Activated naive CD8-positive, alpha-beta T cell treated with anti-CD3 and anti-CD28 coated beads for 36 hours (primary cell): ENCODE measurements at regions not wholly inside any gene's neighbourhood (a gene's known extent, or its start where the extent isn't known, plus 50 kb on each side); places are given as distances from the start of the nearest gene placed in this dataset.

ENCODE experiments used
- DNase-seq: peaks from one replicate; pipeline ENCODE4 v3.0.0; 2021
- H3K27ac Mint-ChIP-seq: one replicate; pipeline ENCODE4 v1.8.0; 2022; ENCODE audit warnings: mild to moderate bottlenecking, moderate library complexity, mixed read lengths
- H3K27me3 Mint-ChIP-seq: one replicate; pipeline ENCODE4 v1.8.0; 2022; ENCODE audit warnings: mild to moderate bottlenecking, mixed read lengths
- H3K36me3 Mint-ChIP-seq: one replicate; pipeline ENCODE4 v1.8.0; 2021; ENCODE audit warnings: mild to moderate bottlenecking, mixed read lengths
- H3K4me1 Mint-ChIP-seq: one replicate; pipeline ENCODE4 v1.8.0; 2021; ENCODE audit warnings: mixed read lengths
- H3K4me3 Mint-ChIP-seq: one replicate; pipeline ENCODE4 v1.8.0; 2022; ENCODE audit warnings: mild to moderate bottlenecking, moderate library complexity, mixed read lengths
- H3K9me3 Mint-ChIP-seq: one replicate; pipeline ENCODE4 v1.8.0; 2022; ENCODE audit warnings: mixed read lengths

DNA sequence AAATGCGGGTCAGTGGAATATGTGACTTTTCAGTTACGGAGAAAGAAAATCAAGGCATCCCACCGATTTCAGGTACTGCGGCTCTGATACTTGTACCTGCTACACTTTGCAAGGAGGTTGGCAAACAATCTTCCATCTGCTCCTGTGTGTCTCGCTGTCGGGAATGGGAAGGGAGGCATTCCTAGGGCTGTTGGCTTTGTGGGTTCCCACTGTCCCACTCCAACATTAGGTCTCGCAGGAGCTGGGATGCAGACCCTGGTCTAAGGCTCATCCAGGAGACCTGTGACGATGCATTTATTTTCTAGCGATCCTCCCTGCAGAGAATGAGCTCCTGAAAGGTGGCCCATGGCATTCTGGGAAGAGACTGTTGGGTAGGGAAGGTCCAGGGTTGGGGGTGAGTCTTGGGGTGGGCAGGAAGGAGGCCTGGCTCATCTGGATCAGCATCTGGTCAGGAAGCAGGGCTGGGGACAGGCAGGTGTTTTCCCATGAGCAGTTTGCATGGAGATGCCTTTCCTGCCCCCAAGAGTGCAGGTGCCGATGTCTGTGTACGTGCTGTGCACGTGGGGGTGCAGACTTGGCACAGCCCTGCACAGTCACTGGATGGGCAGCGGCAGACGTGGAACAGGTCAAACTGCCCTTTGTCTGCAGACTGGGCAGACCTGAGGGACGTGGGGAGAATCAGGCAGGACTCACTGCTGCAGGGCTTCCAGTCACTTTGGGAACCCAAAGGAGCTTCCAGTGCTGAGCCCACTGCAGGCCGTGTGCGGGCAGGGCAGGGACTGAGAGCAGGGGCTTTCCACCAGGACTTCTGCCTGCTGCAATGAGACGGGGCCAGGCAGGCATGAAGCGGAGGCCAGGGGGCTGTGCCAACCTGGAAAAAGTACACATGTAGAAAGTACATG is 152.4 kb downstream of the TEX29 start:
- Mint-ChIP-seq H3K36me3 (no peaks in the 10 kb centered on the region), H3K4me1 (no peaks in the 10 kb centered on the region), H3K9me3 (no peaks in the 10 kb centered on the region), H3K27ac (no peak overlapping the region), H3K4me3 (no peak overlapping the region), H3K27me3 (peaks cover 5% of the 10 kb centered on the region)
- DNase-seq: no peak

DNA sequence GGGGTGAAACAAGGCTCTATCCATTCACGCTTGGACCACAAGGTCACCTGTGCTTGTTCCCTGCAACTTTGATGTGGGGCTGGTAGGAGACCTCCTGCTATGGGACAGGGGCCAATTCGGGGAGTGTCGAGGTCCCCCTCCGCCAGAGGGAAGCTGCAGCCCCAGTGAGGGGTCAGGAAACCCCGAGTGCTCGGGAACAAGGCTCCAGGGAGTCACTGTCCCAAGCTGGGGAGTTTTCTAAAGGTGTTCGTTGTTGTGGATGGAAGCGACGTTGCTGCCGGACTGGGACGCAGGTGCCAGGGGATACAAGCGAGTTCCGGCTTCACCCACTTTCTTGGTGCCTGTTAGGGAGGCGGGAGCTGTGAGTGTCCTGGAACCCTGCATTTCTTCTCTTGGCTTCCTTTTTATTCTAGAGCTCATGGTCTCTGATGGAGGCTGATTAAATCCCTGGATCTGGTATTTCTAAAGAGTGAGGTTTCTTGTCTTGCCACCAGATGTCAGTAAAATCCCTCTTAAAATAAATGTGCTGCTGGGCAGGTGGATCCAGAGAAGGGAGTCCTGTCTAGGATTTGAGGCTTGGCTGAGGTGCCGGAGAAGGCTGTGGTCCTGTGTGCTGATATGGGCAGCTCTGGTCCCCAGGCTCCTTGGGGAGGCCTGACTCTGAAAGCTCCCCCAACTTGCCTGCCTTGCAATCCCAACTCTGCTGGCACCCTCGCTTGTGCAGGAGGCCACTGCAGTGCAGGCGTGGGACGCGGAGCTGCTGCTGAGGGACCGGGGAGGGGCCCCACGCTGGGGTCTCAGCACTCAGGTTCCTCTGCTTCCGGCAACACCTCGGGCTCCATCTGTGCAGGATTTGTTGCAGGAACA is 153.9 kb downstream of the TEX29 start:
- DNase-seq: no peak
- Mint-ChIP-seq H3K27ac (no peak overlapping the region), H3K27me3 (no peaks in the 10 kb centered on the region), H3K4me1 (no peaks in the 10 kb centered on the region), H3K36me3 (no peaks in the 10 kb centered on the region), H3K4me3 (no peak overlapping the region), H3K9me3 (no peaks in the 10 kb centered on the region)

DNA sequence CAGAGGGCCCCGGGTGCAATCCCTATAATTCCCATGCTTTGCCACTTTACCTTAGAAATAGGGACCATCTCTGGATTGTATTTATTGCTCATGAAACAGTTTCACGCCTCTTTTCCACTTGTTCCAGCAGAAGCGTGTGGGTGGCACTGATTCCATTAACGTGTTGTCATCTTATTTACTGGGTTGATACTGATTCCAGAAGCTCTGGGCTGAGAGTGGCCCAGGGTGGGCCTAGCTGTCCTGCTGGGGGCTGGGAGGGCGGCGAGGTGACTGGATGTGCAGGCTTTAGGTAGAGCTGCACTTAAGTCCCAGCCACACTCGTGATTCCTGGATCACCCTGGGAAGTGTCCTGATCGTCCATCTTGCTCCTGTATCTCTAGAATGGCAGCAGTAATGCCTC is 155.0 kb downstream of the TEX29 start:
- no peaks in the 10 kb centered on the region for H3K36me3 Mint-ChIP-seq
- H3K9me3 Mint-ChIP-seq: no peaks in the 10 kb centered on the region
- no peaks in the 10 kb centered on the region for H3K4me1 Mint-ChIP-seq
- no peak for DNase-seq
- H3K27ac Mint-ChIP-seq: no peak overlapping the region
- H3K4me3 Mint-ChIP-seq: no peak overlapping the region
- no peaks in the 10 kb centered on the region for H3K27me3 Mint-ChIP-seq

DNA sequence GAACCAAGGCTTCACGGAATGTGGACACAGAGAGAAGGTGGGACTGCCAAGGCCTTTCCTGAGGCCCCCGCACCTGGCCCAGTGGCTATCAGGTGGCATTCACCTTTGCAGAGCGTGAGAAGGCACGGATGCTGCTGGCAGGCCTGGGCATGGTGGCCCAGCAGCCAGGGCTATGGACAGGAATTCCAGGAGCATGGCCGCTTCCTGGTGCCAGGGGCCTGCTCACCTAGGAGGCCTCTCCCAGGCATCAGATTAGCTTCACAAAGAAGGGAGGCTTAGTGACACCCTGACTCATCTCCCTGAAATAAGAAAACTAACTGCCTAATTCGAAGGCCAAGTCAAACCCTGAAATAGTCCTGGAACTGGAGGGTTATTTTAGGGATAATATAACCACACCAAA is 155.8 kb downstream of the TEX29 start:
- H3K27ac Mint-ChIP-seq: no peak overlapping the region
- no peaks in the 10 kb centered on the region for H3K36me3 Mint-ChIP-seq
- no peaks in the 10 kb centered on the region for H3K4me1 Mint-ChIP-seq
- H3K4me3 Mint-ChIP-seq: no peak overlapping the region
- H3K27me3 Mint-ChIP-seq: no peaks in the 10 kb centered on the region
- DNase-seq: no peak
- no peaks in the 10 kb centered on the region for H3K9me3 Mint-ChIP-seq

DNA sequence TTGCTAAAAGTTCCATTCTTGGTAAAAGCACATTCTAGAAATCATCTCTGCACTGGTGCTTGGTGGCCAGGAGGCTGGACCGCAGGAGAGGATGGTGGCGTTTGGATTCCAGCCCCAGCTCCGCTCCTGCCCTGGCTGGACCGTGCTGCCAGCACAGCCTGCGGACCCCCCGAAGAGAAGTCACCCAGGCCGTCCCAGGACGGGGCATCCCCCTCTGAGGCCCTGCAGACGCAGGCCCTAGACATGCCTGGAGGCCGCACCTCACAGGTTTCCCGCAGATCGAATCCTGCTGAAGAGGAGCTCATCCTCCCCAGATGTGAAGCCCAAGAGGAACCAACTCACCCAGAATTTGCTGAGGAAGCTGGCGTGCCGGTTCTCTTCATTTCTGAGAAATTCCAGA is 159.0 kb downstream of the TEX29 start:
- H3K9me3 Mint-ChIP-seq: no peaks in the 10 kb centered on the region
- no peaks in the 10 kb centered on the region for H3K27me3 Mint-ChIP-seq
- no peak for DNase-seq
- no peaks in the 10 kb centered on the region for H3K4me1 Mint-ChIP-seq
- no peak overlapping the region for H3K4me3 Mint-ChIP-seq
- no peaks in the 10 kb centered on the region for H3K36me3 Mint-ChIP-seq
- no peak overlapping the region for H3K27ac Mint-ChIP-seq

DNA sequence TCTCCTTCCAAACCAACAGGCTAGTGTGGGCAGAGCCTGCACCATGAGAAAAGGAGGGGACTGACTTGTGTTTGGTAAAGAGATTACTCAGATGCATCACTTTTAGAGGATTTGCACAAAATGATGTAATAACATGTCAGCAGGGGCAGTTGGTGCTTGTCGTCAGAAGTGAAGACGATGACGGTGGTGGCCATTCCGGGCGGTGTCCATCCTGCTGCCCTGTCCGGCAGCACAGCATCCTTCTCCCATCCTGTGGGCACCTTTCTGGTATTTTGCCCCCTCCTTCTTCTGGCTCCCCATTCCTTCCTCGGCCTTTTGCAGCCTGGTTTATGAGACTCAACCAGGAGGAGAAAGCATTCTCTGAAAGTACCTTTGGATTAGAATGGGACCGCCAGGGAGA is 160.1 kb downstream of the TEX29 start:
- Mint-ChIP-seq H3K27me3 (no peaks in the 10 kb centered on the region), H3K9me3 (no peaks in the 10 kb centered on the region), H3K27ac (no peak overlapping the region), H3K36me3 (no peaks in the 10 kb centered on the region), H3K4me1 (no peaks in the 10 kb centered on the region), H3K4me3 (no peak overlapping the region)
- no peak for DNase-seq

DNA sequence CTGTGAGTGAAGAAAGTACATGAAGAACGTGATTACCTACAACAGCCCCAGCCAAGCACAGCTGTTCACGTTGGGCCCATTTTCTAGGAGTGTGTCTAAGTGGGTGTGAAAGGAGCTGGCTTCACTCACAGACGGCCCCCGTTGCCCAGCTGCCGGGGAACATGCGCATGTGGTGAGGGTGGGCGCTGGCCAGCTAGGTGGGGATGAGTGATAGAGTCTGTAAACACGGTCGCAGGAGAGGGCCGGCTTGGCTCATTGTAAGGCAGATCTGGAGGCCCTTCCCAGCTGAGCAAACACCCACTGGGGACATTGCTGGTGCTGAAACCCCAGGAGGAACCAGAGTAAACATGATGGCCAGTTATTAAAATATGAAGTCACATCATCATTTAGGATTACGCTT is 160.5 kb downstream of the TEX29 start:
- no peak for DNase-seq
- Mint-ChIP-seq H3K4me1 (no peaks in the 10 kb centered on the region), H3K27me3 (no peaks in the 10 kb centered on the region), H3K9me3 (no peaks in the 10 kb centered on the region), H3K36me3 (no peaks in the 10 kb centered on the region), H3K27ac (no peak overlapping the region), H3K4me3 (no peak overlapping the region)

DNA sequence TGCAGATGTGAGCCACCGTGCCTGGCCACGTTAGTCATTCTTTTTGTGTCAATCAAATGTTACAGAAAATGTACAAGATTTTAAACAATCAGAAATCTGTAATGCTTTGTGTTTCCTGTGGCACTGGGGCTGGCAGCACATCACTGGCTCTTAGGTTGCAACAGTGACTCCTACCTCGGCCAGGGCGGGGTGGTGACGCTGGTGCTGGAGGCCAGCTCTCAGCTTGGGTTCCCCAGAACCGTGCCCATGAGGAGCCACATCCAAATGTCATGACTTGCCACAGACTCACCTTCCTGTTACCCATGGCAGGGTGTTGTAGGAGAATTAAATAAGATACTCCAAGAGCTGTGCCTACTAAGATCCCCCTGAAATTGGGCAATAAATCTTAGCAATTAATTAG is 161.7 kb downstream of the TEX29 start:
- H3K36me3 Mint-ChIP-seq: no peaks in the 10 kb centered on the region
- peaks cover 3% of the 10 kb centered on the region for H3K9me3 Mint-ChIP-seq
- no peak for DNase-seq
- no peaks in the 10 kb centered on the region for H3K4me1 Mint-ChIP-seq
- H3K27ac Mint-ChIP-seq: no peak overlapping the region
- H3K4me3 Mint-ChIP-seq: no peak overlapping the region
- no peaks in the 10 kb centered on the region for H3K27me3 Mint-ChIP-seq

DNA sequence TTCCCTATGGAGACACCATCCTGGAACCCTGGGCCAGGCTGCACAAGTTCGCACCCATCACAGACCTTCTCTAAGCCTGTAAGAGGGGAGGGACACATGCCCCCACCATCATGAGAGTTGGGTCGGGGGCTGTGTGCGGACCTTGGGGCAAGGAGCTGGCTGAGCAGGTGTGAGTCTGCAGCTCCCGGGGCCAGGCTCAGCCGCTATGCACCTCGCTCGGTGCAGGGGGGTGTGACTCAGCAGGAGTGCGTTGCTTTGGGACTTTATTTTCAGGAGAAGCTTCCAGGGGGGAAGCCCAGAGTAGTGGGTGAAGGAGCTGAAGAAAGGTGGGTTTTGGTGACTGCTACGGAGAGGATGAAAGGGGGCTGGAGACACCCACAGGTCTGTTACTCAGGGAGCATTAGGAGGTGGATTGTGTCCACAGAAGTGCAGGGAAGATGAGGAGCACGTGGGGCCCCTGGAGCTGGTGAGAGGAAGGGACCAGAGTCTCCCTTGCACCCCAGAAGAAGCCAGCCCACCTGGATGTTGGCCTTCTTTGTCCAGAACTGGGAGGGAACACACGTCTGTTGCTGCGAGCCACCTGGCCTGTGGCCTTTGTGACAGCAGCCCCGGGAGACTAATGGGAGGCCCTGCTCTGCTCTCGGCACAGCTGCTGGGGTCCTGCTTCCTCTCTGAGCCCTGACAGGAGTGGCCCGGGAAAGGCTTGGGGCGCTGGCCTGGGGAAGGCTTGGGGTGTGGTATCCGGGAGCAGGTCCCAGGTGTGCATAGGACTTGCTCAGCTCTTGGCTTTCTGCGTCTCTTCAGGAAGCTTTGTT is 162.6 kb downstream of the TEX29 start:
- no peak overlapping the region for H3K27ac Mint-ChIP-seq
- H3K9me3 Mint-ChIP-seq: peaks cover 3% of the 10 kb centered on the region
- H3K4me3 Mint-ChIP-seq: no peak overlapping the region
- no peaks in the 10 kb centered on the region for H3K27me3 Mint-ChIP-seq
- no peaks in the 10 kb centered on the region for H3K4me1 Mint-ChIP-seq
- no peaks in the 10 kb centered on the region for H3K36me3 Mint-ChIP-seq
- DNase-seq: no peak

DNA sequence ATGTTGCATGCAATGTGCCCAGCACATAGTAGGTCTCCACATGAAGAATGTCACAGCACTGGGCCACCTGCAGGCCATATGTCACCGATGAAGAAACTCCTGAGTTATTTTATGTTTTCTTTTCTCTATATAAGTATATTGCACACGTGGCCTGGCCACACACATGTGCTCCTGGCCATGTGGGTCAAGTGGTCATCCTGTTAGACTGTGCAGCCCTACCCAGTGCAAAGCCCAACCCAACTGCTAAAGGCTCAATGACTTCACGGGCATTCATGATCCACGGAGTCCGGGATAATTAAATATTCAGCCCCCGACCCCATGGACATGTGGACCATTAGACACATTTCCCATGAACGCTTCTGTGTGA is 163.2 kb downstream of the TEX29 start:
- DNase-seq: no peak
- no peaks in the 10 kb centered on the region for H3K36me3 Mint-ChIP-seq
- no peaks in the 10 kb centered on the region for H3K4me1 Mint-ChIP-seq
- H3K27me3 Mint-ChIP-seq: no peaks in the 10 kb centered on the region
- H3K27ac Mint-ChIP-seq: no peak overlapping the region
- peaks cover 3% of the 10 kb centered on the region for H3K9me3 Mint-ChIP-seq
- H3K4me3 Mint-ChIP-seq: no peak overlapping the region

DNA sequence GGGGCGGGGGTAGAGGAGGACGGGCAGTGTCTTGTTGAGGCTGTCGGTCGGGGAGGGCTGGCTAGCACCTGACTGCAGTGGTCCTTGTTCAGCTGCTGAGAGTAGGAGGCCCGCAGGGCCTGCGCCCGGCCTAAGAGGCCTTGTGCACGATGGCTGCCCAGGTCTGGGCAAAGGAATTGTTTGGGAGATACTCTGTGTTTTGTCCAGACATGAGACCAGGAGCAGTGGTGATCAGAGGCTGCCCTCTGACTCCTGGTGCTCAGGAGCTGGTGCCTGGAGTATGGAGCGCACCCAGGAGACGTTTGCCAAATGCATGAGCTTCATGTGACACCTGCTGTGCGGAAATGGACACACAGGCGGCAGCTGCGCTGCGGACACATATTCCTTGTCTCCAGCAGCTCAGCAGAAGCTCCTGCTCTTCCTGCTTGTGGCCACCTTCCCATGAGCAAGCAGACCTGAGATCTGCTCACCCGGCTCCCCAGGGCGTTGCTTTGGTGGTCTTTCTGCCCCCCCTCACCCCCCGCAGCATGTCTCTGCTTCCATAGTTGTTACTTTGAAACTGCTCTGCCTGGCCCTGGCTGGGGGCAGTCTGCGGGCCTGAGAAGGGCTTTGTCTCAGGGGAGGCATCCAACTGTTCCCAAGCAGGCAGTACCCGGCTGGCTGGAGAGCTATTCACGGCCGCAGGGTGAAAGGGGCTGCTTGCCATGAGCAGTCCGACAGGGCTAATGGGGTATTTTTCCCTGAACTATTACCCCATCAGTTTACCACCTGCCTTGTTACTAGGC is 163.9 kb downstream of the TEX29 start:
- Mint-ChIP-seq H3K36me3 (no peaks in the 10 kb centered on the region), H3K4me1 (no peaks in the 10 kb centered on the region), H3K9me3 (peaks cover 3% of the 10 kb centered on the region), H3K27ac (no peak overlapping the region), H3K27me3 (no peaks in the 10 kb centered on the region), H3K4me3 (no peak overlapping the region)
- no peak for DNase-seq

DNA sequence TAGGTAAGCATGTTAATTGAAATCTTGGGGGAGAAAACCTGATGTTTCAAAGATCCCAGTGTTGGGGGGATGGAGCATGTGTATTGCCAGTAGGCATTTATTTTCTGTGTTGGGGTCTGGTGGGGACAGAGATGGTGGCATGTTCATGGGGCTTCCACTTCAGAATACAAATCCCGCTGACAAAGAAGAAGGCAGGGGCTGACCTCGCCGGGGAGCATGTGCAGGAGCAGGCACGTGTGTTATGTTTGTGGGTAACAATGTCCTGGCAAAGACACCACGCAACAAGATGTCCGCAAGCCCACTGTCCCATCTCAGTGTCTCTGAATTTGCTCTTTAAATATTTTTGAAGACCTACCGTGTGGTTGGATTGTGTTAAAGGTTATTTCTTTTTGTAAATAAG is 164.5 kb downstream of the TEX29 start:
- Mint-ChIP-seq H3K36me3 (no peaks in the 10 kb centered on the region), H3K27ac (no peak overlapping the region), H3K9me3 (peaks cover 3% of the 10 kb centered on the region), H3K4me1 (no peaks in the 10 kb centered on the region), H3K4me3 (no peak overlapping the region), H3K27me3 (no peaks in the 10 kb centered on the region)
- DNase-seq: no peak

DNA sequence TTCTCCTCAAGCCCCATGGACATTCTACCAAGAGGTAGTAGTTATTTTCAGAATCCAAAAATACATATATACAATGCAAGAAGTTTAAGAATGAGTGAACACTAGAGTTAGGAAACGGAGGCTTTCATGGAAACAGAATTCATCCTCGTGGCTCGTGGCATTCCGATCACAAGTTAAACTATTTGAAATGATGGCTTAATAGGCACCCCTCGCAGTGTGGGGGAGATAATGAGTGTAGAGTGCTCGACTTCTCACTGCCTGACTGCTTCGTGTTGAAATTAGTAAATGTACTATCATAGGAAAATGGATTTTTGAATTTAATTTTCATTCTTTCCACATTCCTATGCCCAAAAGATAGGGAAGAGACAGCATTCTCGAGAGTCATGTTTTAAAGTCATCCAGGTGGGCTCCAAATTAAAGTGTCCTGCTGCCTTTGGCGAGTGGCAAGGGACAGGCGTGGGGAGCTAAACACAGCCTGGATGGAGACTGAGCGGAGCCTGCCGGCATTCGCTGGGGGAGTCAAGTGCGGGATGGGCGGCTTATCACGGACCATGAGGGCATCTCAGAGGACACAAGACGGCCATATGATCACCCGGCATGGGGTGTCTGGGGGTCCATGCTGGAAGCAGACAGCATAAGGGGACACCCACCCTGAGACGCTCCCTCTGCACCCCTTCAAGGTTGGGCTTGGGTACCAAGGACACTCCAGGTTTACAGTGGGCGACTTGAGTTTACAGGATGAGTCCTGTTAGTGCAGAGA is 165.2 kb downstream of the TEX29 start:
- no peaks in the 10 kb centered on the region for H3K4me1 Mint-ChIP-seq
- no peak for DNase-seq
- no peak overlapping the region for H3K4me3 Mint-ChIP-seq
- H3K36me3 Mint-ChIP-seq: no peaks in the 10 kb centered on the region
- peaks cover 3% of the 10 kb centered on the region for H3K9me3 Mint-ChIP-seq
- H3K27me3 Mint-ChIP-seq: no peaks in the 10 kb centered on the region
- H3K27ac Mint-ChIP-seq: no peak overlapping the region

DNA sequence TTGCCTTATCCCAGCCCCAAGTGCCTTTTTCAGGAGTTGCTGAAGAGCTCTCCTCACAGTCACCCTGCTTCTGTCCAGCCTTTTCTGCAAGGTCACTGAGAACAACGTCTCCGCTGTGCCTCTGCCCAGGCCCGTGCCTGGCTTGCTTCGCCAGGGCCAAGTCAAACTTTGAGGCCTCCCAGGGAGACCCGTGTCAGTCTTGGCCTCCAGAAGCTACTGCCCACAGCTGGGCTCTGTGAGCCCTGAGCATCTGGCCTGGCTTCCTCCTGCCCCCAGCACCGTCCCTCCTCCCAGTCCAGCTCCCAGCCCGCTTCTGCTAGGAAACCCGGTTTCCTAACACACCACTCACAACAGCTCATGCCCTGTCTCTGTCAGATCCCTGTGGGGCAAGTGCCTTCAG is 165.9 kb downstream of the TEX29 start:
- no peaks in the 10 kb centered on the region for H3K4me1 Mint-ChIP-seq
- H3K4me3 Mint-ChIP-seq: no peak overlapping the region
- no peaks in the 10 kb centered on the region for H3K27me3 Mint-ChIP-seq
- DNase-seq: no peak
- peaks cover 3% of the 10 kb centered on the region for H3K9me3 Mint-ChIP-seq
- no peaks in the 10 kb centered on the region for H3K36me3 Mint-ChIP-seq
- no peak overlapping the region for H3K27ac Mint-ChIP-seq
